Stimulated activated CD4-positive, alpha-beta T cell treated with anti-CD3 and anti-CD28 coated beads, Interleukin-15, amount 100 ng/mL, for 48 hours (primary cell): ENCODE measurements at regions not wholly inside any gene's neighbourhood (a gene's known extent, or its start where the extent isn't known, plus 50 kb on each side); places are given as distances from the start of the nearest gene placed in this dataset.

ENCODE experiments used
- DNase-seq, 2 donors: peaks; one replicate each; pipeline ENCODE4 v3.0.0-alpha.2; 2020; ENCODE audit warnings: low read depth in 2 of 2

- no peak for DNase-seq
These were observed 228.9 kb downstream of the RBM43 start for GRCh38 chr2:151032741-151033191.

- DNase-seq = no peak
These were observed 230.9 kb downstream of the RBM43 start for GRCh38 chr2:151030663-151031230.

- no peak for DNase-seq
These were observed 232.1 kb downstream of the RBM43 start for GRCh38 chr2:151029406-151030157.

- no peak for DNase-seq
These were observed 232.9 kb downstream of the RBM43 start for GRCh38 chr2:151028691-151029176.

- no peak for DNase-seq
These were observed 234.5 kb downstream of the RBM43 start for GRCh38 chr2:151027151-151027550.

- no peak for DNase-seq
These were observed 235.8 kb downstream of the RBM43 start for GRCh38 chr2:151025816-151026215.

GRCh38 chr2:151024696-151025251, 236.9 kb downstream of the RBM43 start:
- no peak for DNase-seq

GRCh38 chr2:151021747-151022452, 239.8 kb downstream of the RBM43 start:
- DNase-seq = no peak

GRCh38 chr2:151020411-151020810, 241.3 kb downstream of the RBM43 start:
- no peak for DNase-seq

- no peak for DNase-seq
These were observed 252.1 kb downstream of the RBM43 start for GRCh38 chr2:151009437-151010175.

GRCh38 chr2:151007365-151007764, 254.3 kb downstream of the RBM43 start:
- DNase-seq = no peak

- no peak for DNase-seq
These were observed 258.6 kb downstream of the RBM43 start for GRCh38 chr2:151002959-151003600.

- no peak for DNase-seq
These were observed 263.8 kb downstream of the RBM43 start for GRCh38 chr2:150997702-150998440.

GRCh38 chr2:150997066-150997465, 264.6 kb downstream of the RBM43 start:
- DNase-seq = no peak

GRCh38 chr2:150994076-150994475, 267.6 kb downstream of the RBM43 start:
- no peak for DNase-seq

- DNase-seq = no peak
These were observed 271.7 kb downstream of the RBM43 start for GRCh38 chr2:150989969-150990368.

- DNase-seq = no peak
These were observed 275.9 kb downstream of the RBM43 start for GRCh38 chr2:150985741-150986140.

- no peak for DNase-seq
These were observed 278.3 kb downstream of the RBM43 start for GRCh38 chr2:150983314-150983897.

- no peak for DNase-seq
These were observed 279.8 kb downstream of the RBM43 start for GRCh38 chr2:150981826-150982225.

GRCh38 chr2:150978053-150978452, 283.6 kb downstream of the RBM43 start:
- DNase-seq = no peak
